IMR-90 (cell line): ENCODE measurements at regions not wholly inside any gene's neighbourhood (a gene's known extent, or its start where the extent isn't known, plus 50 kb on each side); places are given as distances from the start of the nearest gene placed in this dataset.

ENCODE experiments used
- CEBPB ChIP-seq: IDR thresholded peaks from 2 replicates; pipeline ENCODE4 v1.6.1; 2012; ENCODE audit warnings: low read depth, low read length, improper control_type of control experiment
- MAFK ChIP-seq: IDR thresholded peaks from 2 replicates; pipeline ENCODE4 v1.6.1; 2012; ENCODE audit warnings: low read depth, low read length, improper control_type of control experiment
- MAZ ChIP-seq: IDR thresholded peaks from 2 replicates; pipeline ENCODE4 v1.6.1; 2012; ENCODE audit warnings: low read depth, mild to moderate bottlenecking, low read length, improper control_type of control experiment, moderate library complexity, borderline replicate concordance
- MXI1 ChIP-seq: IDR thresholded peaks from 2 replicates; pipeline ENCODE4 v1.6.1; 2012; ENCODE audit warnings: low read depth, mild to moderate bottlenecking, low read length, moderate library complexity, borderline replicate concordance
- POLR2A ChIP-seq: IDR thresholded peaks from 2 replicates; pipeline ENCODE4 v1.6.1; 2012; ENCODE audit warnings: mild to moderate bottlenecking, low read depth, low read length
- RAD21 ChIP-seq: IDR thresholded peaks from 2 replicates; pipeline ENCODE4 v1.6.1; 2012; ENCODE audit warnings: low read length, improper control_type of control experiment
- RCOR1 ChIP-seq: IDR thresholded peaks from 2 replicates; pipeline ENCODE4 v1.6.1; 2012; ENCODE audit warnings: mild to moderate bottlenecking, low read length, improper control_type of control experiment; ENCODE audit not compliant: insufficient replicate concordance
- RFX5 ChIP-seq: IDR thresholded peaks from 2 replicates; pipeline ENCODE4 v1.8.0; 2012; ENCODE audit warnings: low read depth, mild to moderate bottlenecking, low read length, moderate library complexity
- SMC3 ChIP-seq: fragments of 150-350 bp; IDR thresholded peaks from 2 replicates; pipeline ENCODE4 v1.6.1; 2016; ENCODE audit warnings: low read depth, mild to moderate bottlenecking, antibody characterized with exemption, low read length, moderate library complexity
- TF ChIP-seq, protein P1 (sequence below): conservative IDR thresholded peaks from 2 replicates; pipeline ENCODE4 v1.5.1; 2012; ENCODE audit warnings: mild to moderate bottlenecking, low read depth, low read length, improper control_type of control experiment

DNA sequence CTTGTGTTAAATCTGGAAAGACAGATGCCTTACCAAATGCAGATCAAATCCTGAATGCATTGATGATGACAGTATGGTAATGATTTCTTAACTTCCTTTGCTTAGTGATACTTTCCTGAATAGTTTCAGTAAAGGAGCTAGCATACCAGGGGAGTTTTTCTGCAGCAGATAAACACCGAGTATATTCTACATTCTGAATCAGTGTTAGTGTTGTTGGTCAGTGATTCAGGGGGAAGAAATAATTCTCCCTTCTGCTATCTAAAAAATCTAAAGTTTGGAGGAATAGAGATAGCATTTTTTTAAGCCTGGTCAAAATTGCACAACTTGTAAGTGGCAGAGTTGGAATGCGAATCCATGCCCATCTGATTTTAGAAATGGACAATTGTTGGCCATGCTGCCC is 512.2 kb upstream of the MARCKS start:
- no peak for TF ChIP-seq RCOR1
- TF ChIP-seq POLR2A: no peak
- TF ChIP-seq, protein P1, sequence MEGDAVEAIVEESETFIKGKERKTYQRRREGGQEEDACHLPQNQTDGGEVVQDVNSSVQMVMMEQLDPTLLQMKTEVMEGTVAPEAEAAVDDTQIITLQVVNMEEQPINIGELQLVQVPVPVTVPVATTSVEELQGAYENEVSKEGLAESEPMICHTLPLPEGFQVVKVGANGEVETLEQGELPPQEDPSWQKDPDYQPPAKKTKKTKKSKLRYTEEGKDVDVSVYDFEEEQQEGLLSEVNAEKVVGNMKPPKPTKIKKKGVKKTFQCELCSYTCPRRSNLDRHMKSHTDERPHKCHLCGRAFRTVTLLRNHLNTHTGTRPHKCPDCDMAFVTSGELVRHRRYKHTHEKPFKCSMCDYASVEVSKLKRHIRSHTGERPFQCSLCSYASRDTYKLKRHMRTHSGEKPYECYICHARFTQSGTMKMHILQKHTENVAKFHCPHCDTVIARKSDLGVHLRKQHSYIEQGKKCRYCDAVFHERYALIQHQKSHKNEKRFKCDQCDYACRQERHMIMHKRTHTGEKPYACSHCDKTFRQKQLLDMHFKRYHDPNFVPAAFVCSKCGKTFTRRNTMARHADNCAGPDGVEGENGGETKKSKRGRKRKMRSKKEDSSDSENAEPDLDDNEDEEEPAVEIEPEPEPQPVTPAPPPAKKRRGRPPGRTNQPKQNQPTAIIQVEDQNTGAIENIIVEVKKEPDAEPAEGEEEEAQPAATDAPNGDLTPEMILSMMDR: no peak
- no peak for TF ChIP-seq MAZ
- TF ChIP-seq MXI1: no peak
- TF ChIP-seq RAD21: no peak
- no peak for TF ChIP-seq RFX5
- TF ChIP-seq MAFK: no peak
- TF ChIP-seq SMC3: no peak
- peak; percentile 67 for TF ChIP-seq CEBPB
